SHP77 treated with DMSO at 0.1 percent for 48 hours (cell line): ENCODE measurements at regions not wholly inside any gene's neighbourhood (a gene's known extent, or its start where the extent isn't known, plus 50 kb on each side); places are given as distances from the start of the nearest gene placed in this dataset.

ENCODE experiments used
- DNase-seq: peaks from one replicate; lab custom pipeline; 2025; lab: John Stamatoyannopoulos, UW

- DNase-seq, result no peak
Measured at GRCh38 chr2:120785228-120785966, 49.7 kb downstream of the GLI2 start.

DNA sequence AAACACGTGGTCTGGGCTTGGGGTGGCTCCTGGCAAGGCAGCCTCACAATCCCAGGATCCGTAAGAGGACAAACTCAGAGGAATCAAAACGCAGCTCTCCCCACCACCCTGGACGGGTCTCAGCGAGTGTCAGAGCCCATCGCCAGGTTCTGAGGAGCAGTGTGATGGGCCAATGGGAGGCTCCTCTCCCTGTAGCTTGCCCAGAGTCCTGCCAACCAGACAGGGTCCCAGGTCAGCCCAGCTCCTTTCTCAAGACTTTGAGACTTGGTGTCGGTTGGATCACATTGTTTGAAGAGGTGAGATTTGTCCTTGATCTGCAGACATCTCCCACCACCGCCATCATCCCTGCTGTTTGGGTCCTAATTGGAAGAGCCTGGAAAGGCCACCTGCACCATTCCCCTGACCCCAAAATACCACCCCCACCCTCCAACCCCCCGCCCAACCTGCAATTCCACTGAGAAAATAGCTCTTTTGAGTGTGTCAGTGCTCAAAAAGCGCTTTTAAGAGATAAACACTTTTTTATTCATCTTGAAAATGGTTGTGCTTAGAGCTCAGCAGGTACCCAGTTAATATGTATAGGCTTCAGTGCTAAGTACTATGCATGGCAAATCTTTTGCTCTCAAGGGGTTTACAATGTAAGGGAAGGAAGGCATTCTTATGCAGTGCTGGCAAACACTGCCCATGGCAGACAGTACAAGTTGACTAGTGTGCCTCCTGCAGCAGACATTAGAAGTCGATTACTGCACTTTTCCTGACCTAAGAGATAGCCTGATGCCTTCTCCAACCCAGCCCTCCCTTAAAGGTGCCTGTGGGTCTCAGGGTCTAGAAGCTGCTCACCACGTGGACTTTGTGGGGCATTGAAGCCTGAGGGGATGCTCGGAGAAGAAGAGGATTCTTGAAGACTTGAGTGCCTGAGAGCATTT, 50.6 kb downstream of the GLI2 start:
- no peak for DNase-seq

DNA sequence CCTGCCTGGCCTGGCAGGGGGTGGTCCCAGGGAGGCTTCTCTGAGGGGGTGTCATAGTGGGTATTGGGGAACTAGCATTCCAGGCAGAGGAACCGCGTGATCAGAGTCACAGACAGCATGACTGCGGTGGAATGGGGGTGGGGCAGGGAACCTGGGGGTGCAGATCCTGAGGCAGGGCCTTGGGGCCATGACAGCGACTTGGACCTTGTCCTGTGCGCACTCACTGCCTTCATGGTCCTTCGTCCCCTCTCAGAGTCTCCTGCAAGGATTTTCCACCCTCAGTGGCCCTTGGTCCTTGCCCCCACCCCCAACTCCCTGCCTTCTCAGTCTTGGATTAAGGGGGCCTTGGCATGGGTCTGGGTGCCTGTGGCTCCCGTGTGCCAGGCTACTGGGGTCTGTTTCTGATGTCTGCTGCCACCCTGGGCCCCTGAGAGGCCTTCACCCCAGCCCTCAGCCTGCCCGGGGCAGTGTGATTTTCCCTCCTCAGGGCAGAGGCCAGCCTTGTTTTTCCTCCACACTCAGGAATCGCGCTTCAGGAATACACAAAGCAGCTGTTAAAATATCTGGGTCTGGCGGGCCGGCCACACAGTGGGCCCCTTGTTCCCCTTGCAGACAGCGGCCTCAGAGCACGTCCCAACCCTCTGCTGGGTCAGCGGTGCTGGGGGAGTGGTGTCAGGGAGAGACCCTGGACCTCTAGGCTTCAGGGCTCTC, 51.6 kb downstream of the GLI2 start:
- DNase-seq, result no peak

DNA sequence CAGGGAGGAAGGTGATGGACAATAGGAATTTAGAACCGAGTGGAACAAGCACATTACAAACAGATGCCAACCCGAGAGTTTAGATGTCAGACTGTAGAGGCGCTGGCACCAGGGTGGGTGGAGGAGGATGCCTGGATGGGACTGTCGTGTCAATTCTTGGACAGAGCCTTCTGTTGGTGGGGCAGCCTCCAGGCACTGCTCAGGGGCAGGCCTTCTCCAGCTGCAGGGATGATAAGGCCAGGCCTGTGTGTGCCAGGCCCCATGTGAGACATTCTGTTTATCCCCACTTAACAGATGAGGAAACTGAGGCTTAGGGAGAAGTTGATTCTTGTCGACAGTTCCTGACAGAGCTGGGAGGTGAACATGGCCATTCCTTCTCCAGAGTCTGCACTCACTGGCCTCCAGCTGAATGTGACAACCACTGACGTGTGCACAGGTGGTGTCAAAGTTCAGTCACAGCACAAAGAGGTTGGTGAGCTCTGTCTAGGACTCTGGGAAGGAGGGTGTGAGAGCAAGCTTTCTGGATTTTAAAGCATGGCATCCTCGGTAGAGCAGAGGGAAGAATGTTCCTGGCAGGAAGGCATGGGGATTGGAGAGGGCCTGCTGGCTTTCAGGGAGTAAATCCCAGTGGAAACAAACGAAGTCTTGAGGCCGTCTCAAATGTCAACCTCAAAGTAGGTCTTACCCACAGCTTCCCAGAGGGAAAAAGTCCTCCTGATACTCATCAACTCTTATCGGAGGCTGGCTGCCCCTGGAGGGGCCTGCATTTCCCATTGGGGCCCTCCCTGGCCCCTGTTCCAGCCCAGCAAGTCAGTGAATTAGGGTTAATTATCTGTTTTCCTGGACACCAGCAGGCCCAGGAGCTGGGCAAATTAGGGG, 52.4 kb downstream of the GLI2 start:
- no peak for DNase-seq

- no peak for DNase-seq
Measured at GRCh38 chr2:120791243-120791961, 55.7 kb downstream of the GLI2 start.

- no peak for DNase-seq
Measured at GRCh38 chr2:120791962-120792297, 56.3 kb downstream of the GLI2 start.

GRCh38 chr2:120793682-120794403, 58.2 kb downstream of the GLI2 start:
- DNase-seq, result no peak

DNA sequence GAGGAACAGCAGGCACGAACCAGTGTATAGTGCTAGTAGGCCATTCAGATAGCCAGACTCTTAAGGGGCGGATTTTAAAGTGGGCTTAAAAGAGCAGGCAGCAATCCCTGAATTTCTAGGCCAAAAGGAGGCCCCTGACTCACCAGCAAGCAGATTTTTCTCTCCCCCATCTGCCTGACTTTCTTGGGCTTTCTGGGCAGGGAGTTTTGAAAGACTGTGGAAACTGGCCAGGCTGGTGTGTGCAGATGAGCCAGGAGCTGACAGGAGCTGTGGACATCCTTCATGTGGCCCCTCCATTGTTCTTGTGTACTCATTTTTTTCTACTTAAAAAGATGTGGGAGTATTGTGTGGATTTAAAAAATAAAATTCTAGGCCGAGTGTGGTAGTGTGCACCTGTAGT, 59.0 kb downstream of the GLI2 start:
- no peak for DNase-seq

DNA sequence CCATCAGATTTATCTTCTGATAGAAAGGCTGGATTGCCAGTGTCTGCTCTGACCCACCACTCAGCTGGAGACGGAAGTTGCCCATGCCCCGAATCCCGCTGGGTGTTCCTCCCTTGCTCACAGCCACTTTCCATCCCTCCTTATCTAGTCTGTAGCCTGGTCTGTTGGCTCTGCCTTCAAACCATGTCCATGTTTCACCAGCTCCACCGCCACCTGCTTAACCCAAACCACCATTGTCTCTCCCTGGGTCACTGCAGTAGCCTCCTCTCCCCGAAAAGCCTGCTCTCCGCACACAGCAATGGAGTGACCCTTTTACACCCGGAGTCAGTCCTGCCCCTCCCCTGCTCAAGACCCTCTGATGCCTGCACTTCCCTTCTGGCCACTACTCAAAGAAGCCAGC, 60.4 kb downstream of the GLI2 start:
- no peak for DNase-seq

GRCh38 chr2:120797421-120798221, 62.0 kb downstream of the GLI2 start:
- no peak for DNase-seq

DNA sequence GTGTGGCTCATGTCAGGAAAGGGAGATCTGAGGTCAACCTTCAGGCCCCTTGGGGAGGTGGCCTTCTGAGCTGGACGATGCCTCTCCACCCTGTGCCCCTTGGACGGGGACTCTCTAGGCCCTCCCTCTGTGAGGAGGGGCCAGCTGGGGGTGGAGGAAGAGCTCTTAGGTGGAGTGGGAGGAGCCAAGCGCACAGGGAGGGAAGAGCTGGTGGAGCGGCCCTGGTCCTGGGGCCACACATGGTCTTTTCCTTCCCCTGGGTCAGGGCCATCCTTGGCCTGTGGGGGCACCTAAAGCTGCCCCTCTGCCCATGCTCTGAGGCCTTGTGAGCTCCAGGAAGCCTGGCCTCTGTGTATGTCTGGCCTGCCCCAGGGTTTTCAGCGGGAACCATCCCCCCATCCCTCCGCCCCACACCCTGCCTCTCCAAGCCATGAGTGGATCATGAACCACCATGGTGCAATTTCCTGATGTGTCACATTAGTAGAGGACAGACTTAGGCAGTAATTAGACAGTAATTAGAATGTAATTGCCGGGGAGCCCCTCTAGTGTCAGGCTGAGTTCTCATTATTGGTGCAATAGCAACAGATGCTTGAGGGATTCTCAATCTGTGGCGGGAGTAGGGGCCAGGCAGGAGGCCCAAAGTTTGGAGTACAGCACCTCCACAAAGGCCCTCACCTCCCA, 63.0 kb downstream of the GLI2 start:
- no peak for DNase-seq

DNA sequence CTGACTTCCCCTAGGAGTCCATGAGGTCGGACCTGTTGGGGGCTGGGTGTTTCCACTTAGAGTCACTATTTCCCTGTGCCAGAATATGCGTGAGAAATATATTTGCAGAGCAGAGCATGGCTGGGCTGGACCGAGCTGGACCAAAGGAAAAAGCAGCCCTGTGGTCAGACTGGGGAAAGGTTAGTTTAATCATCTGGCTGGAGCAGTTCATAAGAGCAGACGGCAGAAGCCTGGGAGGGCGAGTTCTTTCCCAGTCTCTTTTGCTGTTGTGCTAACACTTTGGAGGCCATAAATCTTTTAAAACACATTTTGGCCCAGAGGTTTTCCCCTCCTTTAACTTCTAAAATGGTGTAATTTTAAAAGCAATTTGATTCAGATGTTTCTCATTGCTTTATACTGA, 66.5 kb downstream of the GLI2 start:
- DNase-seq, result no peak

DNA sequence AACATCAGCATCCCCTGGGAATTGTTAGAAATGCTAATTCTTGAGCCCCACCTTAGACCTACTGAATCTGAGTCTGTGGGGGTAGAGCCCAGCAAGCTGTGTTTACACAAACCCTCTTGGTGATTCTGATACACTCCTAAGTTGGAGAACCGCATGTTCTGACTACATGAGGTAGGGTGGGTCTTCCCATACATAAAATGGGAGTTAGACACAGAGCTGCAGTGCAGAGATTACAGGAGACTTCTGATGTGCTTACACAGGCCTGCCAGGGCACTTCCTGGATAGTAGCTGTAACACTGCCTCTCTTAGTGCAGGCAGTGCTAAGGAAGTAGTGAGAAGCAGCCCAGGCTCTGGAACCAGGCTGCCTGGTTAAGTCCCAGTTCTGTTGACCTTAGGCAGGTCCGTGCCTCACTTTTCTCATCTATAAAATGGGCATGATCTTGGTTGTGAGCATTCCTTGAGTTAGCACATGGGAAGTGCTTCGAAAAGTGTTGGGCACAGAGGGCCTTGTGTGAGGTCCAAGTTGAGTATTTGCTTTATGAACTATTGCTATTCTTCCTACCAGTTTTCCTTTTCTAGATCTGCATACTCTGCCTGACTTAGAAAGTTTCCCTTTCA, 67.3 kb downstream of the GLI2 start:
- no peak for DNase-seq

GRCh38 chr2:120803764-120804335, 68.2 kb downstream of the GLI2 start:
- DNase-seq, result no peak

- no peak for DNase-seq
Measured at GRCh38 chr2:120804459-120804858, 68.8 kb downstream of the GLI2 start.

DNA sequence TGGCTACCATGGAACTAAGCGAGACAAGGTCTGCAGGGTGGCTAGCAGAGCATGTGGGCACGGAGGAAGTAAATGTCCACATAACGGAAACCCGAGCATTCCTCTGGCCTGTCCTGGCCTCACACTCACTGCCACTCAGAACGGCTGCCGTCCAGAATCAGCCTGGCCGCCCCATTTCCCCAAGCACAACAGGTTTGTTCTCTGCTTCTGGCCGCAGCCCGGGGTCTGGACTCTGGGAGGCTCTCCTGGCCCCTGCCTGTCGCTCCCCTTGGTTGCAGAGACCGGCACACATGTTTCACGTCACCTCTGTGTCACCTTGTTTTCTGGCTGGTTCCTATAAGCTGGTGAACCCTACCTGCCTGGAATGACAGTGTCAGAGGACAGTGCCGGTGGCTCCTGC, 69.3 kb downstream of the GLI2 start:
- DNase-seq, result no peak

- no peak for DNase-seq
Measured at GRCh38 chr2:120805602-120806001, 69.9 kb downstream of the GLI2 start.

- DNase-seq, result no peak
Measured at GRCh38 chr2:120807751-120808150, 72.1 kb downstream of the GLI2 start.
